ENCODE measurements at regions not wholly inside any gene's neighbourhood (a gene's known extent, or its start where the extent isn't known, plus 50 kb on each side); places are given as distances from the start of the nearest gene placed in this dataset.
A peak's percentile ranks its signal among the peaks of the same experiment; 100 is the strongest.

- peak; percentile 9 for DNase-seq (ENCODE audit: low read depth)
These were observed 52.2 kb downstream of the FAT3 start for GRCh38 chr11:92276773-92277172.

GRCh38 chr11:92277871-92278270 is 53.3 kb downstream of the FAT3 start:
- peak; percentile 1 for DNase-seq (ENCODE audit: low read depth)

DNA sequence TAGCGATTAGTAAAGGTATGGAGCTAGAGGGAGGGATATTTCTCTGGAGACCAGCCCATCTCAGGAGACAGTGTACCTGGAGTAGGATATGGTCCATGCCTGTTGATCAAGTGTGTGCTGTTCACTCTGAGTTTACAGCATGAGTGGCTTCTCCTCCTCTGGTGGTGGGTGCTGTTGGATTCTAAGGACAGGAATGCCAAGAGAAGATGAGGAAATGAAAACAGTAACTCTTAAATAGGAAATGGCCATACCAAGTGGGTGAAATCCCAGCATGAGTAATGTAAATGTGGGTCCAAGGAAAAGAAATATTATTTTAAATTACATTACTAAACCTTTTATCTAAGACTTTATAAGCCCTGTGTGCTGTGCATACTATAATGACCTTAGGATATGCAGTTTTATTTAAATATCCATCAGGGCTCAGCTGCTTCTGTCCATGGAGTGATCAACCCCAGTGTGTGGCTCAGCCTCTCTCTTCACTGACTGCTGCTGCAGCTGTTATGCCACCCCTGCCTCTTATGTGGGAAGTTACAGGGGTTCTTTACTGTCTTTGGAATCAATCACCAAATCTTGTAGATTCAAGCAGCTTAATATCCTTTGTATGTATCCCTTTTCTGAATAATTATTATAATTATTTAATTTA is 54.3 kb downstream of the FAT3 start:
- DNase-seq (ENCODE audit: low read depth) = no peak

GRCh38 chr11:92284107-92284506 is 59.5 kb downstream of the FAT3 start:
- no peak for DNase-seq (ENCODE audit: low read depth)

DNA sequence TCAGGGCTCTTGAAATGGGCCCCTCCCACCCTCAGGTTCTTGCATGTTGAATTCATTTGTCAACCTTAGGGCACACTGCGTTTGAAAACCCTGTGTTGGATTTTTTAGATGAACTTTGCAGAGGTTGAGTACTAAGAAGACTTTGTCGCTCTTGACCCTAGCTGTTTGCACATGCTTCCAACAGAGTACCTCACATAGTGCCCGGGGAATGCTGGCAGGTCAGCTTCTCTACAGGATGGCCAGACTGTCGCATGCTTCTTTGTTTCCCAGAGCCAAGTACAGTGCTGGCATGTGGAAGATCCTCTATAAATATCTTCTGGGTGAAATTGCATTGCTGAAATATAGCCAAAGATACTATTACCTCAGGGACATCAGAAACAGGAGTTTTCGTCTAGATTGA is 59.9 kb downstream of the FAT3 start:
- no peak for DNase-seq (ENCODE audit: low read depth)

DNA sequence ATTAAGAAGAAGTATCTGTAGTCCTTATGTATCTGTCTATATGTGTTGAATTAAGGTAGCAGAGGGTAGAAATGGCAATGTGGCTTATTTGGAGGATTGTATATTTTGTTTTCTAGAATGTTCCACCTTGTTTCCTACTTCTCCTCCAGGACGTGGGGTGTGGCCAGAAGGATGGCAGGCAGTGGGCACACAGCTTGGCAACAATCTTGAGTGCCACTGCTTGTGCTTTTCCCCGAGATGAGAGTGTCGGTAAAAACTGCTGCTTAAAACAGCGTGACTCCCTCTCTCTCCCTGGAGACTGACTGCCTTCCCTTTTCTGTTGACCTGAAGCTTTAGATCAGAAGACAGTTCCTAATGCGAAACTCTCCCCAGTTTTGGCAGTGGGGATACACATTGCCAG is 61.2 kb downstream of the FAT3 start:
- DNase-seq (ENCODE audit: low read depth) = no peak

DNA sequence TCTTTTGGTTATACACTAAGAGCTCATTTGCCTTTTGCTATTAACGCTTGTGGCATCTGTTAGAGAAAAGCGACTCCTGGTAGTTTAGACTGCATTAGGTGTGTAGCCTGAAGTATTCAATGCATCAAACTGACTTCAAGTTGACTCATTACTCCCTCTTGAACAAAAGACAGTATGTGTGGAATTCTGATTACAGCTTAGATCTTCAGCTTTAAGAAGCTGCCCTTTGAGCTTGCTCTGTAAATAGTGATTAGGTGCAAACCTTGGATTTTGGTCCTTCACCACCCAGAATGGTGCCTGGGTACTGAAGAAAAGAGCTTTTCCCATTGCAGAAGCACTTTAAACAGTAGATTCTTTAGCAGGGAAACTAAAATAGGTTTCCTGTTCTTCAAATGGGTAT is 62.1 kb downstream of the FAT3 start:
- DNase-seq (ENCODE audit: low read depth) = no peak

- peak; percentile 11 for DNase-seq (ENCODE audit: low read depth)
These were observed 70.8 kb downstream of the FAT3 start for GRCh38 chr11:92295175-92296137.

DNA sequence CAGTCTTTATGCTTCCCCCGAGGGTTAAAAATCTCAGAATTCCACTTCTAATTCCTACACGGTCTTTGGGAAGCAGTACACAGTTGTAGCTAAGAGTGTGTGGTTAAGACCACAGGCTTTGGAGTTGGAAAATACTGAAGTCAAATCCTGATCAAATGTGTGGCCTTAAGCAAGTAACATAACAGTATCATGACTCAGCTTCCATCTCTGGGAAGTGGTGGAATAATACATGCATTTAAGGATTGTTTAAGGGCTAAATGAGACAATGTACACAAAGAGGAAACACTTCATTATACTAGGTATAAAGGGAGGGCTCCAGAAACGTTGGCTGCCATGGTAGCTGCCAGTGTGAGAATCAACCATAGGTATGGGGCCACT is 71.5 kb downstream of the FAT3 start:
- DNase-seq (ENCODE audit: low read depth) = peak; percentile 23

DNA sequence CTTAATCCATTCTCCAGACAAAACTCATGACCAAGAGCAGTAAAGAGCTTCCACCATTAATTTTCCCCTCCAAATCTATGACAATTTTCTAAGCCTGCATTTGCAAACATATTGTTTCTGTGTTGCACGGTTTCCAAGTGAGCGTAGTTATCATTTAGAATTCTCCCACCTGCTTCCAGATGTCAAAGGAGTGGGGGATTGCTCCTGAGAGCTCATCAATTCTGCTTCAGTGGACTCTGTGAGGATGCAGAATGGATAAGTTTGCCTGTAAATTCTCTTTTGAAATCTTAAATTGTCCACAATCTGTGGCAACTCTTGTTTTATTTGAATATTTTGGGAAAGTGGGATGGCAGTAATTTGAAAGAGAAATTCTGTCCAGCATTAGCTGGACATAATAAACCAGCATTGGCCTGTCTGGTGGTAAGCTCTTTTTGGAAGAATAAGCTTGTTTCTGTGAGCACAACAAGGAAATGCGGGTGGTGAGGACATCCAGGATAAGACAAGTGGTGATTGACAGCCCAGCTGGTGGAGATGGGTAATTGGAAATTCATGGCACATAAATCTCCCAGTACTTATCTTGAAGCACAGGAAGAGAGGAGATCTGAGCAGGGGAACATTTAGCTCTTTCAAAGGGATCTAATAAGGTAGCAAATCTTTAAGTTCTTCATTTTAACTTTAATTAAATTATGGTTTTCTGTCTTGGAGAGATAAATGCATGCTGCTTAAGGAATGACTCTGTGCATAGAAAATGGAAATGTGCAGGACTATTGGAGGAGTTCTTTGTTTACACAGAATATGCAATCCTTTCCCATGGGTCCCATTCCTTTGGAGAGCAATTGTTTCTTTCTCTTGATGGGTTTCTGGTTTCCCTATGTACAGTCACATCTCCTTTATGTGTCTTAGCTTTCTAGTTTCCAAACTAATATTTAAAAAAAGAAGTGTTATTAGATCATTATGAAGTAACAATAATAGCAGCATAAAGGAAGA is 73.2 kb downstream of the FAT3 start:
- DNase-seq (ENCODE audit: low read depth) = no peak

DNA sequence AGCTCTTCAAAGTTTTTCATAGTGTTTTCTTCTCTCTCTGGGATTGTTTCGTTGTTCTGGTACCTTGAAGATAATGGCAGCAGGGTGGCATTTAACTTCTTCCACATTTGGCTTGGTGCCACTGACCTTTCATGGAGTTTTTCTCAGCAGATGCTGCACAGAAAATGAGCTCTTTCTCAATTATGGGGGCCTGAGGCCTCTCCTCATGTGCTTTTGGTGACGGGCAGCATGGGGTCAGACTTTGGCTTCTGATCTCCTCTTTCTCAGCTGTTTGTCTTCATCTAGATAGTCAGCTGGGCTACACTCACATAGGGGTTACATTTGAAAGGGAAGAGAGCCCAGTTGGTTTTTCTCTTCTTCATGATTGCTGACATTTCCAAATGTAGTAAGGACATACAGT is 76.3 kb downstream of the FAT3 start:
- DNase-seq (ENCODE audit: low read depth) = no peak

DNA sequence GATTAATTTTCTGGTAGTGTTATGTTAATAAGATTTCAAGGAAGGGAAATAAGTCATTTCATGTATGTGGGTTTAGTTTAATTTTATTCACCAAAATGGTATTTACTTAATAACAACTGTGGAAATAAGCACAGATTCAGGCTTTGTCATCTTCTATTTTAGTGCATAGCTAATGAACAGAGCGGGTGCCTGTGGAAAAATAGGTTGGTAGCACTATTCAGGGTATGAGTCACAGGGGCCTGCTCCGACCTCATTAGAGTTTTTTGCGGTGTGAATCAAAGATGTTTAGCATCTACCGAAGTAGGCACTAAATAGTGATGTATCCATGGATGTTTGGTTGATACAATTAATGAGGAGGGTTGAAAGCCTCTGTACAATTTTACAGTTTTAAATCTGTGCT is 78.2 kb downstream of the FAT3 start:
- DNase-seq (ENCODE audit: low read depth) = peak; percentile 1

GRCh38 chr11:92304271-92304670 is 79.7 kb downstream of the FAT3 start:
- no peak for DNase-seq (ENCODE audit: low read depth)

- no peak for DNase-seq (ENCODE audit: low read depth)
These were observed 82.4 kb downstream of the FAT3 start for GRCh38 chr11:92306966-92307510.

- DNase-seq (ENCODE audit: low read depth) = no peak
These were observed 83.7 kb downstream of the FAT3 start for GRCh38 chr11:92308366-92308765.

DNA sequence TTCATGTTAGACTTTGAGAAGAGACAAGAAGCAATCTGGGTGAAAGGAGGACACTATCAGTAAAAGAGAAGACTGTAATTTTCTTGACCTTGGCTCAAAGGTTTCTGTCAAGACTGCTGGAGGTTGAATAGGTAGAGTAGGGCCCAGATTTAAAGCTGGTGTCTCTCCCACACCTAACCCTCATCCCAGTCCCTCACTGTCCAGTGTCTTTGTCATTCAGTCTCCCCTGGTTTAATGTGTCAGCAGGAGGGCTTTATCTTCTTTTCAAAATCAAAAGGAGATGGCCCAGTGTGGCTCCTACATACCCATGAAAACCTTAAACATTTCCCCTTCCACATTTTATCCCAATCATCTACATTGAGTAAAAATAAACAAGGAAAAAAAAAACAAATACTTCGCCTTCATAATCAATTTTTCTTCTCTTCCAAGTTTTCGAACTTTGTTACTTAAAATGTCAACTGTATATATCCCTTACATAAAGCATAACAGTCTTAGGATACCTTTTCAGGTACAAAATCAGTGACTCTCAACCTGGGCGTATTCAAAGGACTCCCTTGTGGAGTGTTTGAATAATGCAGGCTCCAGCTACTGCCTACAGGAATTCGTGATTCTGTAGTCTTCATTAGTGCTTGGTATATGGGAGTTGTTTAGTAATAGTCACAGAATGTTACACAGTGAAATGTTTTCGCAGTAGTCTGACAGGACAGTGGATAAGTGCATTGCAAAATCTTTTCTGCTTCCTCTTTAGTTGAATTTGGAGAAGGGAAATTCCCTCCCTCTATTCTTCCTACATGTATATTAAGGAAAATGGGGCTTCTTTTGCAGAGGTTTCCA is 87.2 kb downstream of the FAT3 start:
- no peak for DNase-seq (ENCODE audit: low read depth)

GRCh38 chr11:92313784-92314183 is 89.2 kb downstream of the FAT3 start:
- DNase-seq (ENCODE audit: low read depth) = no peak

GRCh38 chr11:92314499-92314898 is 89.9 kb downstream of the FAT3 start:
- no peak for DNase-seq (ENCODE audit: low read depth)

GRCh38 chr11:92316106-92316809 is 91.6 kb downstream of the FAT3 start:
- no peak for DNase-seq (ENCODE audit: low read depth)

GRCh38 chr11:92317222-92317621 is 92.6 kb downstream of the FAT3 start:
- no peak for DNase-seq (ENCODE audit: low read depth)

All from ELR (cell line).